HepG2 (cell line): ENCODE measurements at regions not wholly inside any gene's neighbourhood (a gene's known extent, or its start where the extent isn't known, plus 50 kb on each side); places are given as distances from the start of the nearest gene placed in this dataset.

Experiments
- AFF4 ChIP-seq: sonication (generic); formaldehyde crosslinking; IDR thresholded peaks from 2 replicates; pipeline ENCODE4 v1.4.0; 2020; ENCODE audit warnings: missing genetic modification reagents
- CREM ChIP-seq, 2 experiments: sonication (generic) in 1 of 2; formaldehyde crosslinking in 1 of 2; IDR thresholded peaks; 2 replicates each; pipeline versions ENCODE4 v1.4.0 to v1.6.1; 2016 to 2020; ENCODE audit warnings: antibody characterized with exemption in 1 of 2, mild to moderate bottlenecking in 1 of 2, missing genetic modification reagents in 1 of 2
- DBP ChIP-seq: sonication (generic); formaldehyde crosslinking; IDR thresholded peaks from 2 replicates; pipeline ENCODE4 v1.4.0; 2020; ENCODE audit warnings: missing genetic modification reagents; ENCODE audit errors: not compliant biosample characterization
- DMAP1 ChIP-seq: IDR thresholded peaks from 2 replicates; pipeline ENCODE4 v1.6.1; 2016
- GABPA ChIP-seq, 2 experiments: IDR thresholded peaks; 2 replicates each; pipeline ENCODE4 v1.6.1; 2011 to 2016; ENCODE audit warnings: low read depth in 2 of 2, low read length in 1 of 2, missing biosample characterization in 1 of 2, missing genetic modification characterization in 1 of 2
- HMGA1 ChIP-seq: sonication (generic); formaldehyde crosslinking; conservative IDR thresholded peaks from 2 replicates; pipeline ENCODE4 v1.4.0; 2020; ENCODE audit warnings: missing genetic modification reagents
- IRX3 ChIP-seq: sonication (generic); formaldehyde crosslinking; IDR thresholded peaks from 2 replicates; pipeline ENCODE4 v1.8.1; 2023; ENCODE audit warnings: mild to moderate bottlenecking, low read depth, missing genetic modification reagents, borderline replicate concordance
- JUN ChIP-seq: sonication (generic); formaldehyde crosslinking; IDR thresholded peaks from 2 replicates; pipeline ENCODE4 v1.4.0; 2020; ENCODE audit warnings: mild to moderate bottlenecking, missing genetic modification reagents
- JUND ChIP-seq: sonication (generic); formaldehyde crosslinking; IDR thresholded peaks from 2 replicates; pipeline ENCODE4 v1.8.0; 2022; ENCODE audit warnings: mild to moderate bottlenecking, missing genetic modification reagents
- LCORL ChIP-seq, 2 experiments: fragments of 450-650 bp in 1 of 2; sonication (generic) in 1 of 2; formaldehyde crosslinking in 1 of 2; IDR thresholded peaks; 2 replicates each; pipeline versions ENCODE4 v1.5.0 to v1.6.1; 2017 to 2020; ENCODE audit warnings: antibody characterized with exemption in 1 of 2, missing genetic modification reagents in 1 of 2
- NR2F6 ChIP-seq, 2 experiments: IDR thresholded peaks; 2 replicates each; pipeline ENCODE4 v1.6.1; 2016; ENCODE audit warnings: antibody characterized with exemption in 1 of 2, mild to moderate bottlenecking in 1 of 2
- PHF5A ChIP-seq: IDR thresholded peaks from one replicate; pipeline ENCODE4 v1.6.1; 2018; ENCODE audit warnings: low read depth, missing genetic modification reagents; ENCODE audit not compliant: unreplicated experiment
- REXO4 ChIP-seq: sonication (generic); formaldehyde crosslinking; IDR thresholded peaks from 2 replicates; pipeline ENCODE4 v1.8.0; 2022; ENCODE audit warnings: missing genetic modification reagents, mild to moderate bottlenecking, borderline replicate concordance
- RXRA ChIP-seq: sonication (generic); formaldehyde crosslinking; IDR thresholded peaks from 2 replicates; pipeline ENCODE4 v1.5.1; 2020; ENCODE audit warnings: missing genetic modification reagents
- SMC3 ChIP-seq: IDR thresholded peaks from 2 replicates; pipeline ENCODE4 v1.6.1; 2011; ENCODE audit warnings: low read length, improper control_type of control experiment
- TERF1 ChIP-seq: sonication (generic); formaldehyde crosslinking; IDR thresholded peaks from 2 replicates; pipeline ENCODE4 v1.8.0; 2022; ENCODE audit warnings: mild to moderate bottlenecking, missing genetic modification reagents, moderate library complexity
- TRIM24 ChIP-seq: sonication (generic); formaldehyde crosslinking; IDR thresholded peaks from 2 replicates; pipeline ENCODE4 v1.8.0; 2022; ENCODE audit warnings: mild to moderate bottlenecking, missing genetic modification reagents
- ZNF224 ChIP-seq: sonication (generic); formaldehyde crosslinking; IDR thresholded peaks from 2 replicates; pipeline ENCODE4 v1.5.0; 2020; ENCODE audit warnings: mild to moderate bottlenecking, missing genetic modification reagents
- ZNF382 ChIP-seq: sonication (generic); formaldehyde crosslinking; IDR thresholded peaks from 2 replicates; pipeline ENCODE4 v1.5.0; 2020; ENCODE audit warnings: missing genetic modification reagents, mild to moderate bottlenecking, borderline replicate concordance
- ZNF503 ChIP-seq: sonication (generic); formaldehyde crosslinking; IDR thresholded peaks from 2 replicates; pipeline ENCODE4 v1.4.0; 2020; ENCODE audit warnings: missing genetic modification reagents
- ZNF772 ChIP-seq: sonication (generic); formaldehyde crosslinking; IDR thresholded peaks from 2 replicates; pipeline ENCODE4 v1.5.0; 2020; ENCODE audit warnings: mild to moderate bottlenecking, missing genetic modification reagents
- ZNF792 ChIP-seq: IDR thresholded peaks from 2 replicates; pipeline ENCODE4 v1.6.1; 2016

- TF ChIP-seq GABPA (IDR thresholded peaks at IDR 0.05; ENCODE audit: low read depth, low read length): no peak
- peak; percentile 71 for TF ChIP-seq GABPA (CRISPR knock-in tag; IDR thresholded peaks at IDR 0.05; ENCODE audit: low read depth)
- no peak for TF ChIP-seq HMGA1 (CRISPR knock-in tag)
- peak; percentile 95 for TF ChIP-seq TRIM24
- peak; percentile 66 for TF ChIP-seq DBP
- no peak for TF ChIP-seq ZNF382 (CRISPR knock-in tag)
- peak; percentile 89 for TF ChIP-seq ZNF772 (CRISPR knock-in tag)
- no peak; the same call in 1 of the 2 replicates for TF ChIP-seq AFF4
- peak; percentile 90 for TF ChIP-seq NR2F6 (IDR thresholded peaks at IDR 0.05)
- peak; percentile 97 for TF ChIP-seq NR2F6 (CRISPR knock-in tag; IDR thresholded peaks at IDR 0.05)
- no peak for TF ChIP-seq LCORL (IDR thresholded peaks at IDR 0.05)
- TF ChIP-seq LCORL (CRISPR knock-in tag; IDR thresholded peaks at IDR 0.05): peak; percentile 58; the same call in 1 of the 2 replicates
- peak; percentile 88 for TF ChIP-seq ZNF503 (CRISPR knock-in tag)
- TF ChIP-seq IRX3 (CRISPR knock-in tag): no peak
- TF ChIP-seq DMAP1: peak; percentile 64; the same call in 1 of the 2 replicates
- TF ChIP-seq SMC3: peak; percentile 23
- peak; percentile 43; the same call in 1 of the 2 replicates for TF ChIP-seq ZNF792
- no peak for TF ChIP-seq ZNF224 (CRISPR knock-in tag)
- TF ChIP-seq PHF5A (CRISPR knock-in tag): peak; percentile 69
- TF ChIP-seq REXO4 (CRISPR knock-in tag): no peak
- TF ChIP-seq TERF1: no peak
- TF ChIP-seq RXRA (CRISPR knock-in tag): peak; percentile 99
- TF ChIP-seq CREM (IDR thresholded peaks at IDR 0.05): peak; percentile 88
- no peak for TF ChIP-seq CREM (CRISPR knock-in tag; IDR thresholded peaks at IDR 0.05)
- peak; percentile 97 for TF ChIP-seq JUND (CRISPR knock-in tag)
- TF ChIP-seq JUN (CRISPR knock-in tag): peak; percentile 95
Observed at GRCh38 chr2:234679741-234680687, 183.1 kb upstream of the ARL4C start (continued).
